Chondrocyte (in vitro differentiated cells): ENCODE measurements at regions not wholly inside any gene's neighbourhood (a gene's known extent, or its start where the extent isn't known, plus 50 kb on each side); places are given as distances from the start of the nearest gene placed in this dataset.
"Not testable (repeated sequence)": the region's sequence is repeated elsewhere in the genome, so short reads cannot be mapped to it uniquely, and the experiment has no call there.

ENCODE experiments used
- DNase-seq: peaks from one replicate; pipeline ENCODE4 v3.0.0; 2021; ENCODE audit warnings: mixed read lengths, low spot score
- H3K27ac Mint-ChIP-seq: one replicate; pipeline ENCODE4 v1.8.0; 2021; ENCODE audit warnings: mild to moderate bottlenecking, moderate library complexity, mixed read lengths; ENCODE audit not compliant: unreplicated experiment
- H3K27me3 Mint-ChIP-seq: 2 replicates; pipeline ENCODE4 v1.8.0; 2021; ENCODE audit warnings: low read depth, mixed read lengths
- H3K36me3 Mint-ChIP-seq: 2 replicates; pipeline ENCODE4 v1.8.0; 2021; ENCODE audit warnings: low read depth, mixed read lengths
- H3K4me1 Mint-ChIP-seq: 2 replicates; pipeline ENCODE4 v1.8.0; 2021; ENCODE audit warnings: low read depth, mild to moderate bottlenecking, mixed read lengths
- H3K4me3 Mint-ChIP-seq: one replicate; pipeline ENCODE4 v1.8.0; 2021; ENCODE audit warnings: mild to moderate bottlenecking, moderate library complexity, mixed read lengths; ENCODE audit not compliant: unreplicated experiment
- H3K9me3 Mint-ChIP-seq: 2 replicates; pipeline ENCODE4 v1.8.0; 2021; ENCODE audit warnings: low read depth, mixed read lengths
- CTCF ChIP-seq: fragments of 200-600 bp; sonication (generic); IDR thresholded peaks from 2 replicates; pipeline ENCODE4 v1.5.0; 2021; ENCODE audit warnings: antibody characterized with exemption, mild to moderate bottlenecking, moderate library complexity

- no peak overlapping the region for H3K4me3 Mint-ChIP-seq
- no peak for TF ChIP-seq CTCF
- no peaks in the 10 kb centered on the region for H3K36me3 Mint-ChIP-seq
- no peak overlapping the region for H3K27ac Mint-ChIP-seq
- H3K4me1 Mint-ChIP-seq: no peaks in the 10 kb centered on the region
- H3K27me3 Mint-ChIP-seq: peaks cover 11% of the 10 kb centered on the region
- DNase-seq: no peak
- no peaks in the 10 kb centered on the region for H3K9me3 Mint-ChIP-seq
Observed at GRCh38 chr3:166265153-166265552, 427.9 kb upstream of the BCHE start.

GRCh38 chr3:166263460-166263859, 426.2 kb upstream of the BCHE start:
- Mint-ChIP-seq H3K4me1 (no peaks in the 10 kb centered on the region), H3K4me3 (no peak overlapping the region), H3K9me3 (no peaks in the 10 kb centered on the region), H3K27ac (no peak overlapping the region), H3K27me3 (peaks cover 11% of the 10 kb centered on the region), H3K36me3 (no peaks in the 10 kb centered on the region)
- TF ChIP-seq CTCF: no peak
- no peak for DNase-seq

- DNase-seq, H3K27ac Mint-ChIP-seq, H3K9me3 Mint-ChIP-seq, H3K27me3 Mint-ChIP-seq, H3K4me1 Mint-ChIP-seq, H3K4me3 Mint-ChIP-seq, H3K36me3 Mint-ChIP-seq: not testable (repeated sequence)
Observed at GRCh38 chr3:166258293-166258850, 421.1 kb upstream of the BCHE start.

- H3K4me1 Mint-ChIP-seq: no peaks in the 10 kb centered on the region
- no peak overlapping the region for H3K4me3 Mint-ChIP-seq
- peaks cover 7% of the 10 kb centered on the region for H3K27me3 Mint-ChIP-seq
- peaks cover 3% of the 10 kb centered on the region for H3K9me3 Mint-ChIP-seq
- no peak for DNase-seq
- no peak for TF ChIP-seq CTCF
- no peak overlapping the region for H3K27ac Mint-ChIP-seq
- no peaks in the 10 kb centered on the region for H3K36me3 Mint-ChIP-seq
Observed at GRCh38 chr3:166257715-166258114, 420.5 kb upstream of the BCHE start.

- peaks cover 13% of the 10 kb centered on the region for H3K9me3 Mint-ChIP-seq
- no peak overlapping the region for H3K4me3 Mint-ChIP-seq
- no peak overlapping the region for H3K27ac Mint-ChIP-seq
- H3K27me3 Mint-ChIP-seq: peaks cover 2% of the 10 kb centered on the region
- no peaks in the 10 kb centered on the region for H3K4me1 Mint-ChIP-seq
- no peaks in the 10 kb centered on the region for H3K36me3 Mint-ChIP-seq
- TF ChIP-seq CTCF: no peak
- no peak for DNase-seq
Observed at GRCh38 chr3:166248784-166249183, 411.6 kb upstream of the BCHE start.

- Mint-ChIP-seq H3K27me3 (peaks cover 5% of the 10 kb centered on the region), H3K36me3 (no peaks in the 10 kb centered on the region), H3K9me3 (peaks cover 5% of the 10 kb centered on the region), H3K4me3 (no peak overlapping the region), H3K27ac (no peak overlapping the region), H3K4me1 (no peaks in the 10 kb centered on the region)
- no peak for TF ChIP-seq CTCF
- no peak for DNase-seq
Observed at GRCh38 chr3:166243511-166243910, 406.3 kb upstream of the BCHE start.
